A549 (cell line): ENCODE measurements at regions not wholly inside any gene's neighbourhood (a gene's known extent, or its start where the extent isn't known, plus 50 kb on each side); places are given as distances from the start of the nearest gene placed in this dataset.

ENCODE experiments used
- CEBPB ChIP-seq, 2 experiments: fragments of >200 bp in 1 of 2; sonication (Bioruptor Twin) in 1 of 2; formaldehyde crosslinking in 1 of 2; IDR thresholded peaks; 2 replicates each; pipeline ENCODE4 v1.6.1; 2012 to 2016
- CHD2 ChIP-seq: fragments of 150-350 bp; IDR thresholded peaks from 2 replicates; pipeline ENCODE4 v1.6.1; 2014; ENCODE audit warnings: low read length; ENCODE audit not compliant: partially characterized antibody
- CTCF ChIP-seq: fragments of >200 bp; sonication (Bioruptor Twin); formaldehyde crosslinking; IDR thresholded peaks from 3 replicates; pipeline ENCODE4 v1.5.1; 2016
- ELK1 ChIP-seq: fragments of 150-350 bp; IDR thresholded peaks from 2 replicates; pipeline ENCODE4 v1.6.1; 2014; ENCODE audit warnings: low read depth, mild to moderate bottlenecking, low read length
- FOSB ChIP-seq: fragments of 250-450 bp; sonication (Bioruptor Pico); IDR thresholded peaks from 2 replicates; pipeline ENCODE4 v1.5.0; 2020; ENCODE audit warnings: mild to moderate bottlenecking, moderate library complexity
- HDAC2 ChIP-seq: fragments of 200-600 bp; sonication (generic); IDR thresholded peaks from 2 replicates; pipeline ENCODE4 v1.6.1; 2016
- POLR2A ChIP-seq: IDR thresholded peaks from 2 replicates; pipeline ENCODE4 v1.6.1; 2012; ENCODE audit warnings: mild to moderate bottlenecking, low read length
- RFX5 ChIP-seq: fragments of 450-650 bp; IDR thresholded peaks from 2 replicates; pipeline ENCODE4 v1.7.1; 2014; ENCODE audit warnings: antibody characterized with exemption, mild to moderate bottlenecking, moderate library complexity

GRCh38 chr16:63057341-63057740, 1021.1 kb upstream of the CDH8 start:
- TF ChIP-seq POLR2A (no peak), CTCF (no peak), CEBPB (IDR thresholded peaks at IDR 0.05) (no peak), FOSB (CRISPR knock-in tag) (no peak), RFX5 (no peak), CHD2 (no peak), ELK1 (no peak), HDAC2 (no peak)
